HG02938 (cell line): ENCODE measurements at regions not wholly inside any gene's neighbourhood (a gene's known extent, or its start where the extent isn't known, plus 50 kb on each side); places are given as distances from the start of the nearest gene placed in this dataset.

Source experiments
- ATAC-seq: cut with Tn5 transposase; IDR thresholded peaks from one replicate; pipeline ENCODE4 v1.9.1; 2021; ENCODE audit warnings: mild to moderate bottlenecking, moderate library complexity; ENCODE audit not compliant: unreplicated experiment

- ATAC-seq = no peak
Observed at GRCh38 chr6:22231050-22231449, 65.8 kb downstream of the PRL start.

DNA sequence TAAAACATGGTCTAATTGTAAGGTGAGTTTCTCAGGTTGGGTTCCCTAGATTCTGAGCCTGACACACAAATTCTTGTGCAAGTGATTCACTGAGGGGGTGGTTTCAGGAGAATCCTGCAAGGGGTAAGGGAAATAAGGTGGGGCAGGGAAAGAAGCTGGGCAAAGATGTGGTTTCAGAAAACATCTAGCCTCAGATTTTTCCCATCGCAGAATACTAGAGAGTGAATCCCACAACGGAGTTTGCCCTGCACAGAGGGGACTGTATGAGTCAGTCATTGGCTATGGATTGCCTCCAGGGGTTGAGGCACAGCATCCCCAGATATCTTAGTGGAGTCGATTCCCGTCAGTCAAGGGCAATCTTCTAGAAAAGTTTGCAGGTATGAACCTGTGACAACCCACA lies 65.2 kb downstream of the PRL start:
- no peak for ATAC-seq

DNA sequence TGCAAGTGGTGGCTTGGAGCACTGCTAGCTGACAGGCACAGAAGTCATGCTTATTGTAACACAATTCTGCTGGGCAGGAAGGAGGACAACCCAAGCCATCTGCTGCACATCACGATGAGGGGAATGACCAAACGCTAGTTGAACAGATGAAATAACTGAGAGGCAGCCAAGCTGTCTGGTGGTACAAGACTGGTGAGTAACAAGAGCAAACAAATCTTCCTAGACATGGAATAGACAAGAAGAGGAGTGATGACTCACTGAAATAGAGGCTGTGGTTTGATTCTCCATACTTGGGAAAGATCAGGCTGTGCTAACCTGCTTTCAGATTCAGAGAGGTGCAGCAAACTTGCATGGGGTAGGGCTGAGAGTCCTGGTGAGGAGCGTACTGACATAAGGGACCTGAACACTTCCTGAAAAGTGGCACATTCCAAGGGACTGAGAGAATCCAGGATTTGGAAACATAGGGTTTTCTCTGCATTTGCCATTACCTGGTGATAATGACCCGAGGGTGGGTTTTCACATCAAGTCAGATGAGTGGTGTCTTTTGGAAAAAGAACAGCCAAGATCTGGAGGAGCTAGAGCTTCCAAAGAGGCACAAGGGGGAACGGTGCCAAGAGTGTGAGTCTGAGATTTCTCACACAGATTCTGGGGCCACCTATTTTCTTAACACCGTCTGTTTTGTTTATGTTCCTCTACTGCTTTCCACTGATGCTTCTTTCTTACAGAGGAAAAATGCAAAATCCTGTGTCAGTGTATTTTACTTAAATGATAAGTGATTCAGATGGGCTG lies 60.0 kb downstream of the PRL start:
- no peak for ATAC-seq
